NCI-H2196 treated with DMSO at 0.1 percent for 48 hours (cell line): ENCODE measurements at regions not wholly inside any gene's neighbourhood (a gene's known extent, or its start where the extent isn't known, plus 50 kb on each side); places are given as distances from the start of the nearest gene placed in this dataset.

Experiments used
- DNase-seq: peaks from one replicate; lab custom pipeline; 2025; ENCODE audit not compliant: unreplicated experiment; lab: John Stamatoyannopoulos, UW

DNA sequence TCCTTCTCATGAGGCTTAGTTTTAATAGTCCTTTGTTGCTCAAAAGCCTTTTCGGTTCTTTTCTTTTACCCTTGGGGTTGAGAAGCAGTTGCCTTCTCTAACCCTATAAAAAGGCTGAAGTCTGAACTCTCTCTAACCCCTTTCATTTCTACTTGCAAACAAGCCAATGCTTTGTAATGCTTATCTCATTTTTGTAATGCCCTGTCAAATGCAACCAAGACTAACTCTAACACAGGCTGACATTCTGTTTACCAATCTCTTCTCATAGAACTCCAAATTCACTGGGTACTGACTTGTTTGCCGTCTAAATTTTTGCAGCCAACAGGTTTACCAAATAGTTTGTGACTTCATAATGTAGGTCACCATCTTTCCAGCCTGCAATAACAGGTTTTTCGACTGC lies 233.9 kb upstream of the SNX7 start:
- no peak for DNase-seq

- no peak for DNase-seq
Observed at GRCh38 chr1:98426092-98426491, 235.4 kb upstream of the SNX7 start.

- no peak for DNase-seq
Observed at GRCh38 chr1:98422816-98423215, 238.7 kb upstream of the SNX7 start.

DNA sequence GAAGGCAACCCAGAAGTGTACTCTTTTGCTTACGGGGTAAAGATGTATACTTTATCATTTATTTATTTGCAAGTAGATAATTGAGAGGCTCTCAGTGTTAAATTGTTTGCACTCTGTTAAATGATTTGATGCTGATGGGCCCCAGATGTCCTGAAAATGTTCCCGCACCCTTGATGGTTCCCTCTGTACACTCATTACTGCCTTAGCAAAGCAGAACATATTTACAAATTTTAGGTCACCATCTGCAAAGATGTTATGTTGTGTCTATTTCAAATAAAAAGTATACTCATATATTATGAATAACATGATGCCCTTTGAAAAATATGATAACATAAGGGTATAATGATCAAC lies 240.5 kb upstream of the SNX7 start:
- no peak for DNase-seq

DNA sequence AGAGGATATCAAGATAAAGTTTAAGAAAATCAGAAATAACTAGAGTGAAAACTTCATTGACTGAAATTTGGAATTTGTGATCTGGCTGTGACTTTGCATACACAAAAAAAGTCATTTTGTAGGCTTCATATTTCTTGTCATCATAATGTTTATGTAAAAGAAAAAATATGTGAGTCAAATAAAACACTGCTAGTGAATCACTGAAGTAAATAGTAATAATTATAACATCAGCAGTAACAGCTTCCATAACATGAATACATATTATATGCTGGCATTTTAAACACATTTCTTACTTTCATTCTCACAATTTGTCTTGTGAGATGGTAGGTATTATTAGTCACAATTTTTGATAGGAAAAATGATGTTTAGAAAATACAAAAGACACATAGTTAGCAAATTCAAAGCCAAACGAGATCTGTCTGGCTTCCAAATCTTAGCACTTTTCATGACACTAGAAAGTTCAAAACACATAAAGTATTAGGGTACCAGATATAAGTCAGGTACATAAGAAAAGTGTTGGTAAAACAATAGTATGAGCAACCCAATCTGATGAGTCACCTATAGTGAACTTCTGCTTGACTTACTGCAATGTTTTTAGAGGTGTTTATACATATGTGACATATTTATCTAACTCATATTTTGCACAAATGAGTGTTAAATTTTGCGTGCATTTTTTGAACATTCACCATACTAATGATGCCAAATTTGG lies 241.0 kb upstream of the SNX7 start:
- no peak for DNase-seq

DNA sequence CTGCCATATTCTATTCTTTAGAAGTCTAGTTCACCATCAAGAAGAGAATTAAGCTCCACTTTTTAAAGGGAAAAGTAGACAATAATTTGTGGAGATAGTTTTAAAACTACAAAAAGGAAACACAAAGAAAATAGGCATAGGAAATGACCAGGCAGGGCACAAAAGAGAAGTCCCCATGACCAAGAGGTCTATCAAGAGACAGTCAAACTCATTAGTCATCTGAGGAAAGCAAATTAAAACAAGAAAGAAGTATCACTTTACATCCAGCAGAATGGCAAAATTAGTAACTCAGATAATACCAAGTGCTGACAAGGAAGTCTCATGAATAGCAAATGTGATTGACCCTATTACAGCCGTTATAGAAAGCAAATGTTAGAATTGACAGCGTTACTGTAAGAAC lies 243.7 kb upstream of the SNX7 start:
- DNase-seq, result no peak

- no peak for DNase-seq
Observed at GRCh38 chr1:98410082-98410481, 251.4 kb upstream of the SNX7 start.

- DNase-seq, result no peak
Observed at GRCh38 chr1:98406352-98407088, 255.0 kb upstream of the SNX7 start.

GRCh38 chr1:98405581-98406074 lies 255.9 kb upstream of the SNX7 start:
- no peak for DNase-seq

DNA sequence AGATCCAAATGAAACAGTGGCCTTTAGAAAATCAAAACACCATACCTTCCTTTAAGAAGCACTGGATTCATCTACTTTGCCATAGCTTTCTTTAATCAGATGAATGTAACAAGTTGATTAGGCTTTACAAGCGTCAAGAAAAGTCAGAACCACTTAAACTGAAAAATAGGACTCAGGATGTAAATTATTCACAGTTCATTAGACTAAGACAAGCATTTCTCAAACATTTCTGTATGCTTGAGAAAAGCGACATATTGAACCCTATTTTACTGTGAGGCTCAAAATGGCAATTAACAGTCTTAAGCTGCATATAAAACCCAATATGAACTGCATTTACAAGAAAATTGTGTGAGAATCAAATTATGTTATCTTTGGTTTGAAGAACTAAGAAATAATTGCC lies 256.7 kb upstream of the SNX7 start:
- DNase-seq, result no peak

DNA sequence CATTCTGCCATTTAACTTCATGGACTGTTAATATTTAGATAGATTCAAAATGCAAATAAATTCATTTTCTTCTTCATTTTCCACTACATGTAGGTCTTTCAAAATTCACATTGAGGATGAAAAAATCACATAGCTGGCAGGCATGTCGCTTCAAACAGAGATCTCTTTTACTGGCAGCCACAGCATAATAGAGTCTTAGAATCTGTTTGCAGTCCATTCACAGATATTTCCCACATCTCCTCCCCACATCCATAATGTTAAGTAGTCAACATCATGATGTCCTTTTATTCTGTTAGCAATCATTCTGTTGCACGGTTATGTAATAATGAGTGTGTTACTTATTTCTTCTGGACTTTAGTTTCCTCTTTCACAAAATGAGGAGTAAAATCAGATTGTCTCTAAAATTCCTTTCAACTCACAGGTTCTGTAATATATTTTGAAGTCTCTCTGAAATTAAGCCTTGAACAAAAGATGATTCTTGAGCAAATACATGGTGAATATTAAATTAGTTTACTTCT lies 257.5 kb upstream of the SNX7 start:
- no peak for DNase-seq

GRCh38 chr1:98402860-98403259 lies 258.7 kb upstream of the SNX7 start:
- DNase-seq, result no peak

DNA sequence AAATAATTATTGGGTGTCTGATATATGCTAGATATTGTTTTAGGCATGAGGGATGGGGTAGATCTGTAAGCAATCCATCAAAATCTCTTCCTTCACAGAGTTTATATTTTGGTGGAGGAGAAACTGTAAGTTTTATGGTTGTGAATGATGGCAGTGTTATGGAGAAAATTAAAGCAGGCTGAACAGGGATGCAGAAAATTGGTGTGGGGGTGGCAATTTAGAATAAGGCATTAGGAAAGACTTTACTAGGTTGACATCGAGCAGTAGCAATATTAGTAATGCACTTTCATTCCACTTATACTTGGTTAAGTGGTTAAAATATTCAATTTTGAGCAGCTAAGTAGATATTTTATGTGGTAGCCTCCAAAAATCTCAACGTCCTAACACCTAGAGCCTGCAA lies 261.1 kb upstream of the SNX7 start:
- DNase-seq, result no peak

- no peak for DNase-seq
Observed at GRCh38 chr1:98399218-98399617, 262.3 kb upstream of the SNX7 start.

DNA sequence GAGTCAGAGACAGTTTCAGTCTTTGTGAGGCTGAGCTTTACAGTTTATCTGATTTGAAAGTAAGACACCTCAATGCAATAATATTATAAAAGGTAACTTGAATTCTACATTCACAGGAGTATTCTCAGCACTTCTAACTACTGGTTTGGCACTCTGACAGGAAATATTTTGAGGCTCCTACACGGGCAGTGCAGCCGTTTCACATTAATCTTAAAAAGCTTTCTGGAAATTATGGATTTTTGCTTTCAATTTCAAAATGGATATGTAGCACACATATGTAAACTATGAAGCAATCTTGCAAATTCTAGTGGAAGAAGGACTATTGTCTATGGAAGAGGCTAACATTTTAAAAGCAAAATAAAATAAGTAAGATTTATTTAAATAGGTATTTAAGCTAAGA lies 262.9 kb upstream of the SNX7 start:
- DNase-seq, result no peak

GRCh38 chr1:98398092-98398491 lies 263.4 kb upstream of the SNX7 start:
- no peak for DNase-seq

DNA sequence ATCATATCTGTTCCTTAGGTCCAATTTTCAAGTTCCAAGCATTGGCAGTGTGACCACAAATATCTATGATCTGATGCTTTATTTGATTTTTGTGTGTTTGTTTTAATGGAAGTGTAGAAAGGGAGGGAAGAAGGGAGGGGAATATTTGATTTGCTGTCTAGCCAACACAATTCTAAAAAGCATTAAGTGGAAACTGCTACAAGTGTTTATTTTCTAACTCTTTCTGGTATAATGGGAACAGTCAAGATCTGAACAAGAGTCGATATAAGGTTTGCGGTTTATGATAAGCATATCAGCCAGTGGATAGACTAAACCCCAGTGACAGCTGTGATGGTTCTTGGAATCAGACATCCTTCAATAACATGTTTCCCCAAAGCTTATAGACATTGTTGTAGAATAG lies 267.8 kb upstream of the SNX7 start:
- DNase-seq, result no peak

DNA sequence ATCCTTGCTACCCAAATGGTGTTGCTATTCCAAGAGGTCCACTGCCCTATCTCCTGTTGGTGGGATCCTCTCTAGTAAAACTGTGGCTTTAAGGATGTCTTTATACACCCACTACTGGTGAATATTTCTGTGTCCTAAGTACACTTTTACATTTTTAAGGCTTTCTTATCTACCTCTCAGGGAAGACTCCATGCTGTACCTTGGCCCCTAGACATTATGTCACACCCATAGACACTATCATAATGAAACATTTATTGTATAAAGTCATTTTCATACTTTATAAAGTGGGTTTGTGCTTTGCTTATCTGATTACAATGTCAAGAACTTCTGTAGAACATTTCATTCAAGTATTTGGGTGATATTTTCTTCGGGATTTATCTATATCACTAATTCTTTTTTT lies 270.3 kb upstream of the SNX7 start:
- no peak for DNase-seq

DNA sequence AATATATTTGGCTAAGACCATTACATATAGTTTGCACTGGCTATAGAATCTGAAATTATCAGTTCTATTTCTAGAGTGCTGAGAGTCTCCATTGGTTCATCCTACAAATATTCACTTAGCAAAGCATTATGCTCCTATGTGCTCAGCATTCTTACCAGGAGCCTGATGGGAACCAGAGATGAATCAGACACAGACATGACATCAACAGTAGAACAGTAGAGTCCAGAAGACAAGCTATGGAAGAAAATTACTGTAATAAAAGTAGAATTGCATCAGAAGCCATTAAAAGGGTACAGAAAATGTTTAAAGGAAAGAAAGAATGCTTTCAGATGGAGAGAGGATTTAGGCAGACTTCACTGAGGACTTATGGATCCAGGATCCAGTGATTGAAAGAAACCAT lies 271.7 kb upstream of the SNX7 start:
- DNase-seq, result no peak

- DNase-seq, result no peak
Observed at GRCh38 chr1:98388441-98388840, 273.1 kb upstream of the SNX7 start.

GRCh38 chr1:98387701-98388100 lies 273.8 kb upstream of the SNX7 start:
- no peak for DNase-seq

GRCh38 chr1:98386675-98387440 lies 274.7 kb upstream of the SNX7 start:
- DNase-seq, result no peak
